ENCODE measurements at regions not wholly inside any gene's neighbourhood (a gene's known extent, or its start where the extent isn't known, plus 50 kb on each side); places are given as distances from the start of the nearest gene placed in this dataset.
"Not testable (repeated sequence)": the region's sequence is repeated elsewhere in the genome, so short reads cannot be mapped to it uniquely, and the experiment has no call there.

DNA sequence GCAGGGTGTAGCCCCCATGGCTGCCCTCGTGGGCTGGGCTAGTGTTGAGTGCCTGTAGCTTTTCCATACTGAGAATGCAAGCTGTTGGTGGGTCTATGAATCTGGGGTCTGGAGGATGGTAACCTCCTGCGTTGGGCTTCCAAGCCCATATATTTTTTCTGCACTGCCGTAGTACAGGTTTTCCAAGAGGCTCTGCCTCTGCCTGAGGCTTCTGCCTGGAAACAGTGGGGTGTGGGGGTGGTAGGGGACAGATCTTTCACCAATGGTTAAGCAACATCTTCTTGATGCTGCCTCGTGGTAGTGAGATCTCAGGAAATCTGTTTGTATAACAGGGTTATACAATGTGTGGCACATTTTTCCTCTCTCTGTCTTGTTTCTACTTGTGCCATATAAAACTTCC lies 189.0 kb upstream of the ZNF519 start:
- not testable (repeated sequence) for DNase-seq

DNA sequence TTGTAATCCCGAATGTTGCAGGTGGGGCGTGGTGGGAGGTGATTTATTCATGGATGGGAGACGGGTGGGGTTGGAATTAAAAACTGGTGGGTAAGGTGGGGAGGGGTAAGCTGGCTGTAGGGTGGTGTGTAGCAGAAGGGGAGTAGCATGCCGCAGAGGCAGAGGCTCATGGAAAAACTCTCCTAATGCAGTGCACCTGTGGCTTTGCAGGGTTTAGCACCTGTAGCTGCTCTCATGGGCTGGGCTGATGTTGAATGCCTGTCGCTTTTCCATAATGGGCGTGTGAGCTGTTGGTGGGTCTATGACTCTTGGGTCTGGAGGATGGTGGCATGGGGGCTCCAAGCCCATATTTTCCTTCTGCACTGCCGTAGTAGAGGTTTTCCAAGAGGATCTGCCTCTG lies 169.0 kb upstream of the ZNF519 start:
- not testable (repeated sequence) for DNase-seq

DNA sequence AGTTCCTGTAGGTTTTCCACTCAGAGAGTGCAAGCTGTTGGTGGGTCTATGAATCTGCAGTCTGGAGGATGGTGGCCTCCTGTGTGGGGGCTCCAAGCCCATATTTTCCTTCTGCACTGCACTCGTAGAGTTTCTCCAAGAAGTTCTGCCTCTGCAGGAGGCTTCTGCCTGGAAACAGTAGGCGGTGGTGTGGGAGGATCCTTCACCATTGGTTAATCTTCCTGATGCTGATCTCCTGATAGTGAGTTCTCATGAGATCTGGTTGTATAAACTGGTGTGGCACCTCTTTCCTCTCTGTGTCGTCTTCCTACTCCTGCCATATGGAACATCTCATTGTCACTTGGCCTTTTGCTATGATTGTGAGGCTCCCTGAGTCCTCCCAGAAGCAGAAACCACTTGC lies 162.8 kb upstream of the ZNF519 start:
- DNase-seq, result not testable (repeated sequence)

DNA sequence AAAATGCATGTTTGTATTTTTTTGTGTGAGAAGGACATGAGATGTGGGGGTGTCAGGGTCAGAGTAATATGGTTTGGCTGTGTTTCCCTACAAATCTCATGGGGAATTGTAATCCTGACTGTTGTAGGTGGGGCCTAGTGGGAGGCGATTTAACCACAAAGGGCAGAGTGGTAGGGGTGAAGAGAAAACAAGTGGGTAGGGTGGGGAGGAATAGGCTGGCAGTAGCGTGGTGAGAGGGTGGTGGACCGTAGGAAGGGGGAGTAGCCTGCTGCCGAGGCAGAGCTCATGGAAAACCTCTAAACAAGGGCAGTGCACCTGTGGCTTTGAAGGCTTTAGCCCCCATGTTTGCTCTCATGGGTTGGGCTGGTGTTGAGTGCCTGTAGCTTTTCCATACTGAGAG lies 152.8 kb upstream of the ZNF519 start:
- no peak for DNase-seq

DNA sequence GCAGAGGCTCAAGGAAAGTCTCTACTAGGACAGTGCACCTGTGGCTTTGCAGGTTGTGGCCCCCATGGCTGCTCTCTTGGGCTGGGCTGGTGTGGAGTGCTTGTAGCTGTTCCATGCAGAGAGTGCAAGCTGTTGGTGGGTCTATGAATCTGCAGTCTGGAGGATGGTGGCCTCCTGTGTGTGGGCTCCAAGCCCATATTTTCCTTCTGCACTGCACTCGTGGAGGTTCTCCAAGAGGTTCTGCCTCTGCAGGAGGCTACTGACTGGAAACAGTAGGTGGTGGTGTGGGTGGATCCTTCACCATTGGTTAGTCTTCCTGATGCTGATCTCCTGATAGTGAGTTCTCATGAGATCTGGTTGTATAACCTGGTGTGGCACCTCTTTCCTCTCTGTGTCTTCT lies 143.2 kb upstream of the ZNF519 start:
- DNase-seq, result not testable (repeated sequence)

DNA sequence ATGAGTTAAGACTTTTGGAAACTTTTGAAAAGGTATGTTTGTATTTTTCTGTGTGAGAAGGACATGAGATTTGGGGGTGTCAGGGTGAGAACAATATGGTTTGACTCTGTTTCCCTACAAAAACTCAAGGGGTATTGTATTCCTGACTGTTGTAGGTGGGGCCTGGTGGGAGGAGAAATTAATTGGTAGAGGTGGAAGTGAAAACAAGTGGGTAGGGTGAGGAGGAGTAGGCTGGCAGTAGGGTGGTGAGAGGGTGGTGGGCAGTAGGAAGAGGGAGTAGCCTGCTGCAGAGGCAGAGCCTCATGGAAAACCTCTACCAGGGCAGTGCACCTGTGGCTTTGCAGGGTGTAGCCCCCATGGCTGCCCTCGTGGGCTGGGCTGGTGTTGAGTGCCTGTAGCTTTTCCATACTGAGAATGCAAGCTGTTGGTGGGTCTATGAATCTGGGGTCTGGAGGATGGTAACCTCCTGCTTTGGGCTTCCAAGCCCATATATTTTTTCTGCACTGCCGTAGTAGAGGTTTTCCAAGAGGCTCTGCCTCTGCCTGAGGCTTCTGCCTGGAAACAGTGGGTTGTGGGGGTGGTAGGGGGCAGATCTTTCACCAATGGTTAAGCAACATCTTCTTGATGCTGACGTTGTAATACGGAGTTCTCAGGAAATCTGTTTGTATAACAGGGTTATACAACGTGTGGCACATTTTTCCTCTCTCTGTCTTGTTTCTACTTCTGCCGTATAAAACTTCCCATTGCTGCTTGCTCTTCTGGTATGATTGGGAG lies 133.6 kb upstream of the ZNF519 start:
- DNase-seq, result not testable (repeated sequence)

DNA sequence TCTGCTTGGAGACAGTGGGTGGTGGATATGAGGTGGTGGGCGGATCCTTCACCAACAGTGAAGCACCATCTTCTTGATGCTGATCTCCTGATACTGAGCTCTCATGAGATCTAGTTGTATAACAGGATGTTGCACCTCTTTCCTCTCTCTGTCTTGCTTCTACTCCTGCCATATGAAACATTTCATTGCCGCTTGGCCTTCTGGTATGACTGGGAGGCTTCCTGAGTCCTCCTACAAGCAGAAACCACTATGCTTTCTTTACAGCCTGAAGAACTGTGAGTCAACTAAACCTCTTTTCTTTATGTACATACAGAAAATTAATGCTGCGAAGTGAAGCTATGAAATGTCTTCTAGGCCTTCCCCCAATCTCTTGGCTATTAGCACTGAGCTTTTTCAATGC lies 130.6 kb upstream of the ZNF519 start:
- not testable (repeated sequence) for DNase-seq

DNA sequence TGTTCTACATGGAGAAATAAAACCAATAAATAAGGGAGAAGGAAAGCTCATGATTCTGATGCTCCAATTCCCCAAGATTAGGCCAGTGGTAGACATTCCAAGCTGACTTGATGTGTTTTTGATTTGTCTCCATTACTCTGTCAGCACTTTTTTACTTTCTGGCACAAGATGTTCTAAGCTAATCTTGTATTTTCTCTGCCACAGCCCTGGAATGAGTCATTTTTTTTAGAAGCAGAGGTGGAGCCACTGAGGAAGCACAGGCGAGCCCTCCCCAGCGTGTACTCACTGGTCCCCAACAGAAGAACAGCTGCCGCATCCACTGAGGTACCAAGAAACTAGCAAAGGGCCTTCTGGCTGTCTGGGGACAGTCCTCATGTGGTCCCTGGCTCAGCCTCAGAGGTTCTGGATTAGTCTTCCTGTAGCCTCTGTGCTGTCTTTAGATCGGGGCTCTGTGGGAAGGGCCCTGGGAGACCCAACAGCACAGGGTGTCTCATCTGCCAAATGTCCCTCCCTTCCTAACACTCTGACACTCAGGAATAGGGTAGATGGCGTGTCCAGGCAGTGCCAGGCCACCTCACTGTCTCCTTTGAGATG lies 117.9 kb upstream of the ZNF519 start:
- not testable (repeated sequence) for DNase-seq

DNA sequence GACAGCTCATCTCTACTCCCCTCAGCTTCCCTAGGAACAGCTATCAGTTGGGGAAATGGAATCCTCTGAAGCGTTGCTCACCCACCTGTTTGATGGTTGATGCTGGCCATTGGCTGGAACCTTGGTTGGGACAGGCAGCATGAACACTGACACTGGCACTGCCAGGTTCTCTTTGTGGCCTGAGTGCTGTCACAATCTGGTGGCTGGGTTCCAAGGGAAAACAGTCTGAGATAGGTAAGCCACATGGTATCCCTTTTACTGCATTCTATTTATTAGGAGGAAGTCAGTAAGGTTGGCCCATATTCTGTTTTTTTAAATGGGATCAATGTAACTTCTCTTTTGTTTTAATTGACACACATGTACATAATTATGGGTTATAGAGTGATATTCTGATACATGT lies 107.0 kb upstream of the ZNF519 start:
- DNase-seq, result not testable (repeated sequence)

DNA sequence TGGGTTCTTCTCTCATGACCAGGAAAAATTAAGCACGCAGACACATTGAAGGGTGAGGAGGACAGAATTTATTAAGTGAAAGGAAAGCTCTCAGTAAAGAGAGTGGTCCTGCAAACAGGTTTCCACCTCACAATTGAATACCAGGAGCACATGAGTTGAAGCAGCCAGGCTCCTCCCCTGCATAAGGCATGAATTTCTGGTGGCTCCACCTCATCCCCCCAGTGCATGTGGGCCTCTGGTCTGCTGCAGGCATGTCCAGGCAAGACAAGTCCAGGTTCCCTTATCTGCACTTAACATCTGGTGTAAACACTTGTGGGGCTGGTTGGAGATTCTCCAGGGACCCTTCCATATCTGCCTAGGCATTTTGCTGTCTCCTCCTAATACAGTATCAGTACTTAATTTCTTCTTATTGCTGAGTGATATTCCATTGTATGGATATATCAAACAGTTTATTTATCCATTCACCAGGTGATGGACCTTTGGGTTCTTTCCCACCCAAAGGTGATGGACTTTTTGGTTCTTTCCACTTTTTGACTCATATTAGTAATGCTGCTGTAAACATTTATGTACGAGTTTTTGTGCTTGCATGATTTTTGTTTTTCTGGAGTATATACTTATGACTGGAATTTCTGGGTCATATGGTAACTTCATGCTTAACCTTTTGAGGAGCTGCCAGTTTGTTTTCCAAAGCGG lies 104.3 kb upstream of the ZNF519 start:
- DNase-seq, result not testable (repeated sequence)

DNA sequence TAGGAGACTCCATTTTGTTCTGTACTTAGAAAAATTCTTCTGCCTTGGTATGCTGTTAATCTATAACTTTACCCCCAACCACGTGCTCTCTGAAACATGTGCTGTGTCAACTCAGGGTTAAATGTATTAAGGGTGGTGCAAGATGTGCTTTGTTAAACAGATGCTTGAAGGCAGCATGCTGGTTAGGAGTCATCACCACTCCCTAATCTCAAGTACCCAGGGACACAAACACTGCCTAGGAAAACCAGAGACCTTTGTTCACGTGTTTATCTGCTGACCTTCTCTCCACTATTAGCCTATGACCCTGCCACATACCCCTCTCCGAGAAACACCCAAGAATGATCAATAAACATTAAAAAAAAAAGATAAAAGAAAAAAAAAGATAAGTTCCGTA lies 93.0 kb upstream of the ZNF519 start:
- not testable (repeated sequence) for DNase-seq

DNA sequence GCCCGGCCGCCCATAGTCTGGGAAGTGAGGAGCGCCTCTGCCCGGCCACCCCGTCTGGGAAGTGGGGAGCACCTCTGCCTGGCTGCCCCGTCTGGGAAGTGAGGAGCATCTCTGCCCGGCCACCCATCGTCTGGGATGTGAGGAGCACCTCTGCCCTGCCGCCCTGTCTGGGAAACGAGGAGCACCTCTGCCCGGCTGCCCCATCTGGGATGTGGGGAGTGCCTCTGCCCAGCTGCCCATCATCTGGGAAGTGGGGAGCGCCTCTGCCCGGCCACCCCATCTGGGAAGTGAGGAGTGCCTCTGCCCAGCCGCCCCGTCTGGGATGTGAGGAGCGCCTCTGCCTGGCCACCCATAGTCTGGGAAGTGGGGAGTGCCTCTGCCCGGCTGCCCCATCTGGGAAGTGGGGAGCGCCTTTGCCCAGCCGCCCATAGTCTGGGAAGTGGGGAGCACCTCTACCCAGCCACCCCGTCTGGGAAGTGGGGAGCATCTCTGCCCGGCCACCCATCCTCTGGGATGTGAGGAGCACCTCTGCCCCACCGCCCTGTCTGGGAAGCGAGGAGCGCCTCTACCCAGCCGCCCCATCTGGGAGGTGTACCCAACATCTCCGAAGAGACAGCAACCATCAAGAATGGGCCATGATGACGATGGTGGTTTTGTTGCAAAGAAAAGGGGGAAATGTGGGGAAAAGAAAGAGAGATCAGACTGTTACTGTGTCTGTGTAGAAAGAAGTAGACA lies 92.5 kb upstream of the ZNF519 start:
- not testable (repeated sequence) for DNase-seq

DNA sequence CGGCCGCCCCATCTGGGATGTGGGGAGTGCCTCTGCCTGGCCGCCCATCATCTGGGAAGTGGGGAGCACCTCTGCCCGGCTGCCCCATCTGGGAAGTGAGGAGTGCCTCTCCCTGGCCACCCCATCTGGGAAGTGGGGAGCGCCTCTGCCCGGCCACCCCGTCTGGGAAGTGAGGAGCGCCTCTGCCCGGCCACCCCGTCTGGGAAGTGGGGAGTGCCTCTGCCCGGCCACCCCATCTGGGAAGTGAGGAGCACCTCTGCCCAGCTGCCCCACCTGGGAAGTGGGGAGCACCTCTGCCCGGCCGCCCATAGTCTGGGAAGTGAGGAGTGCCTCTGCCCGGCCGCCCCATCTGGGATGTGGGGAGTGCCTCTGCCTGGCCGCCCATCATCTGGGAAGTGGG lies 91.7 kb upstream of the ZNF519 start:
- DNase-seq, result not testable (repeated sequence)

DNA sequence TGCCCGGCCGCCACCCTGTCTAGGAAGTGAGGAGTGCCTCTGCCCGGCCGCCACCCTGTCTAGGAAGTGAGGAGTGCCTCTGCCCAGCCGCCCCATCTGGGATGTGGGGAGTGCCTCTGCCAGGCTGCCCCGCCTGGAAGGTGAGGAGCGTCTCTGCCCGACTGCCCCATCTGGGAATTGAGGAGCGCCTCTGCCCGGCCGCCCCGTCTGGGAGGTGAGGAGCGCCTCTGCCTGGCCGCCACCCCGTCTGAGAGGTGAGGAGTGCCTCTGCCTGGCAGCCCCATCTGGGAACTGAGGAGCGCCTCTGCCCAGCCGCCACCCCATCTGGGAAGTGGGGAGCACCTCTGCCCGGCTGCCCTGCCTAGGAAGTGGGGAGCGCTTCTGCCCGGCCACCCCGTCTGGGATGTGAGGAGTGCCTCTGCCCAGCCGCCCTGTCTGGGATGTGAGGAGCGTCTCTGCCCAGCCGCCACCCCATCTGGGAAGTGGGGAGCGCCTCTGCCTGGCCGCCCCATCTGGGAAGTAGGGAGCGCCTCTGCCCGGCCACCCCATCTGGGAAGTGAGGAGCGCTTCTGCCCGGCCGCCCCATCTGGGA lies 91.1 kb upstream of the ZNF519 start:
- not testable (repeated sequence) for DNase-seq

DNA sequence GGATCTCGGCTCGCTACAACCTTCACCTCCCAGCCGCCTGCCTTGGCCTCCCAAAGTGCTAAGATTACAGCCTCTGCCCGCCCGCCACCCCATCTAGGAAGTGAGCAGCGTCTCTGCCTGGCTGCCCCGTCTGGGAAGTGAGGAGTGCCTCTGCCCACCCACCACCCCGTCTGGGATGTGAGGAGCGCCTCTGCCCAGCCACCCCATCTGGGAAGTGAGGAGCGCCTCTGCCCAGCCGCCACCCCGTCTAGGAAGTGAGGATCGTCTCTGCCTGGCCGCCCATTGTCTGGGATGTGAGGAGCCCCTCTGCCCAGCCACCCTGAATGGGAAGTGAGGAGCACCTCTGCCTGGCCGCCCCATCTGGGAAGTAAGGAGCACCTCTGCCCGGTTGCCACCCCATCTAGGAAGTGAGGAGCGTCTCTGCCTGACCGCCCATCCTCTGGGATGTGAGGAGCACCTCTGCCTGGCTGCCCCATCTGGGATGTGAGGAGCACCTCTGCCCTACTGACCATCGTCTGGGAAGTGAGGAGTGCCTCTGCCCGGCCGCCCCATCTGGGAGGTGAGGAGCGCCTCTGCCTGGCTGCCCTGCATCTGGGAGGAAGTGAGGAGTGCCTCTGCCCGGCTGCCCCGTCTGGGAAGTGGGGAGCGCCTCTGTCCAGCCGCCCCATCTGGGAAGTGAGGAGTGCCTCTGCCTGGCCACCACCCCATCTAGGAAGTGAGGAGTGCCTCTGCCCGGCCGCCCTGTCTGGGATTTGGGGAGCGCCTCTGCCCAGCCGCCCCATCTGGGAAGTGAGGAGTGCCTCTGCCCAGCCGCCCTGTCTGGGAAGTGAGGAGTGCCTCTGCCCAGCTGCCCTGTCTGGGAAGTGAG lies 90.4 kb upstream of the ZNF519 start:
- not testable (repeated sequence) for DNase-seq

DNA sequence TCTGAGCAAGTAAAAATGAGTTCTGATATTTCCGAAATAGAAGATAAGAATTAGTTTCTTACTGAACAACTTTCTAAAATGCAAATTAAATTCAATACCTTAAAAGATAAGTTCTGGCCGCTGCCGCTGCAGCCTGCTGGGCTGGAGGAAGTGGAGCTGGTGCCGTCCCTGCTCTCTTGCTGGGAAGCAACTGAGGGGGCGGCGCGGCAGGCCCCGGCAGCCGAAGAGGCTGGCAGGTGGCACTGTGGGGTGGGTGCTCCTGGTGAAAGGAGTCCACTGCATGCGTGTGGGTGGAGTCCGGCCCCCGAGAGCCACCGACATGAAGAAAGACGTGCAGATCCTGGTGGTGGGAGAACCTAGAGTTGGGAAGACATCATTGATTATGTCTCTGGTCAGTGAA lies 89.5 kb upstream of the ZNF519 start:
- DNase-seq, result no peak

DNA sequence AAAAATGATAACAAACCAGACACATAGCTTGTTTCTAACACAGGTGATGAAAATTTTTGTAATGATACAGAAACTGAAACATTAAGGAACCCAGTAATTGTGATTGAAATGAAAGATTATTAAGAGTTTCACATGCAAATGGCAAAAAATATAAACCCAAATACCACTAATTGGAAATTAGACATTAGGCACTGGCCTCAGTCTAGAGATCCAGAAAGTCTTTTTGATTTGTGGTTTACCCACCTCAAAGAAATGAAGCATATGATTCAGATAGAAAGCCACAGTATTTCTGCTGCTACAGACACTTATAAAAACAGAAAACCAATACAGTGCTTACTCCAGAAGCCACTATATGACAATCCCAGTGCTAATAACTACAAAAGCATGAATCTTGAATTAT lies 83.7 kb upstream of the ZNF519 start:
- DNase-seq, result not testable (repeated sequence)

DNA sequence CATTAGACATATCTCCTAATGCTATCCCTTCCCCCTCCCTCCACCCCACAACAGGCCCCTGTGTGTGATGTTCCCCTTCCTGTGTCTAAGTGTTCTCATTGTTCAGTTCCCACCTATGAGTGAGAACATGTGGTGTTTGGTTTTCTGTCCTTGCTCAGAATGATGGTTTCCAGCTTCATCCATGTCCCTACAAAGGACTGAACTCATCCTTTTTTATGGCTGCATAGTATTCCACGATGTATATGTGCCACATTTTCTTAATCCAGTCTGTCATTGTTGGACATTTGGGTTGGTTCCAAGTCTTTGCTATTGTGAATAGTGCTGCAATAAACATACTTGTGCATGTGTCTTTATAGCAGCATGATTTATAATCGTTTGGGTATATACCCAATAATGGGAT lies 71.2 kb upstream of the ZNF519 start:
- DNase-seq, result not testable (repeated sequence)

DNA sequence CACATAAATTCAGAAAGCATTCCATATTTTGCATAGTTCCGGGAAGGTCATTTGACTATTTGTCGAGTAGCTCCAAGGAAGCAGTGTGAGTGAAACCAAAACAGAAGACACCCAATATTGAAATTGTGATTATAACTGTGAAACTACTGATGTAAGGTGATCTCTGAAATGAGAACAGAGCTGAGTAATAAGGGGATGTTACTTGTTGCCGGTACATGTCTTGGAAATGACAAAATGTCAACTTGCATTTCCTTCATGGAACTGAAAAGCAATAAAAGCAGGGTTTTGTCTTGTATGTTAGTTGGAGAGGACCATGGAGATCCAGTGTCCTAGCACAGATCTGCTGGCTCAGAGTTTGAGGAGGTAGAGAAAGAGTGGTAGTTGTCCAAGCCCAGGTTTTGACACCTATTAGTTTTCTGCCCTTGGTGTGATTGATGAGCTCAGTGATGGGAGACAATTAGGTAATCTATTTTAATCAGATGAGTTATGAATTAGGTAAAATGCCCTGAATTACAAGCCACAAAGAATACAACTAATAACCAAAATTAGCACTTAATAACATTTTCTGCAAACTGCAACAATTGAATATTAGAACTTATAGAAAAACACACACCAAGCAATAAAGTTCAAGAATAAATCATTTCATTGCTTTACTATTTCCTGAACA lies 58.7 kb upstream of the ZNF519 start:
- DNase-seq, result not testable (repeated sequence)

DNA sequence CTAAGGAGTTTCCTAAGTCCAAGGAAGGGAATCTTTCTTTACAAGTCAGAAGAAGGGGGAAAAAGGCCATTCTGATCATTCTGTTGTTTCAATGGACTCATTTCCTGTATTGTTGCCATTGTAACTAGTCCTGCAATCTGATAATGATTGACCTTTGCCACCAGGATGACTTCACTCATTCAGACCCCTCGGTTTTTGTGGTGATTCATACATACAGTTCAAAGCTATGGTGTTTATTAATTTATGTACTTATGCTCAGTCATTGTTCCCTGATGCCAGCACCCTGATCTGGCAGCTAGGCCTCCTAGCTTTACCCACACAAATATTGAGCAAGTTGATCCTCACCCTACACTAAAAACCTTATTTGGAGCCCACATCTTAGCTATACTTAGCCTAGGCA lies 57.6 kb upstream of the ZNF519 start:
- no peak for DNase-seq

DNA sequence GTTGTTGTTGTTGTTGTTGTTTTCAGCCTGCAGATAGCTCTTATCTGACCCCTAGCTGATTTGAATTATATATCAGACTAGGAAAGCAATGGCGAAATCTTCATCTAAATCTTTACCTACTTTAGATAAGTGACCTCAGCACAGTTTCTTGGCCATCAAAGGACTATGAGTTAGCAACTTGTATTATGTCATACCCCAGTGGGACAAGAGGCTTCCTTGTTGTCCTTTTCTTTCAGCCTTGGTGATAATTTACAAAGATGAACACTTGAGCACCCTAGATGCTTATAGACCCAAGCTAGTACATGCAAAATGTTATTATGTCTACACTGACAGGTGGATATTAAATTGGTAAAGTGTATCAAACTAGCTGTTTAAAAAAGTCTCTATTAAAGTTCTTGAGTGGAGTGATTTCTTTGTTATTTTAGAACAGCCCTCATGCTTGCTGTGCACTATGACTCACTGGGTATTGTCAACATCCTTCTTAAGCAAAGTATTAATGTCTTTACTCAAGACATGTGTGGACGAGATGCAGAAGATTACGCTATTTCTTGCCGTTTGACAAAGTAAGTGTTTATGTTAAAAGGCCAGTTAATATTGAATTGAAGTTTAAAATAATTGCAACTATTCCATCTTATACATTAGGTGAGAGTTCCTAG lies 56.6 kb upstream of the ZNF519 start:
- DNase-seq, result not testable (repeated sequence)

Data from CD4-positive, alpha-beta T cell treated with Interleukin-12 subunit alpha and Interleukin-12 subunit beta, for 1 hour (primary cell).